ENCODE measurements at regions not wholly inside any gene's neighbourhood (a gene's known extent, or its start where the extent isn't known, plus 50 kb on each side); places are given as distances from the start of the nearest gene placed in this dataset.

DNA sequence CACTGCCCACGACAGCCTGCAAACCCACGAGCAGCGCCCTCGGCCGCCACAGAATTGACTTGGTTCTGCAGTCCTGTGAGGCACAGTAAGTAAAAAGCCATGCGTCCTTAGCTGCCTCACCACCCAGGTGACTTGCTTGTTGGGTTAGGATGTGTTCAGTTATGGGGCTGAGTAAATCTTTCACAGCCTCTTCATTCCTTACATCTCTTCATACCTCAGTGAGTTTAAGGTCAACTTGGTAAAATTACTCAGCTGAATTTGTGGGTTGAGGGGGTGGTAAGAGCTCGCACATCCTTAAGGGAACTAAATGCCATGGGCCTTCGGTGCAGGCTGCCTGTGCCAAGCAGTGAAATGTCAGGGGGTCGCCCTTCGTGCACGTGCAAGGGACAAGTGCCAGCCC is 165.2 kb upstream of the ALKAL2 start:
- no peak for DNase-seq (ENCODE audit: low read depth in 4 of 4, low spot score in 1 of 4)

DNA sequence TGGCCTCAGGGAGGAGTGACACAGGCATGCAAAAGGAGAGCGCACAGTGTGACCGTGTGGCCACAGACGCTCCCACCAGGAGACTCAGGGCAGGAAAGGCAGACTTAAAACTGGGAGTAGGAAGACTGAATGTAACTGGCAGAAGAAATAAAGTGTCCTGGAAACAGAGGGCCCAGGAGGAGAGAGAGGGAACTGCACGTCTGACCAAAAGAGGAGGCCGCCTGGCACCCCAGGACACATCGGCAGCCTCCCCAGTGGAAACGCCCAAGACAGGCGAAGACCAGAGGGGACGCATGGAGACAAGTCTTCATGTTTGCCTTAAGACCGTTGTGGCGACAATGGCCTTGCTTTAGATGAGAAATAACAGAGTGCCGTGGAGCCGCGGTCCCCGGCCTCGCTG is 163.6 kb upstream of the ALKAL2 start:
- DNase-seq (ENCODE audit: low read depth in 4 of 4, low spot score in 1 of 4) = no peak

DNA sequence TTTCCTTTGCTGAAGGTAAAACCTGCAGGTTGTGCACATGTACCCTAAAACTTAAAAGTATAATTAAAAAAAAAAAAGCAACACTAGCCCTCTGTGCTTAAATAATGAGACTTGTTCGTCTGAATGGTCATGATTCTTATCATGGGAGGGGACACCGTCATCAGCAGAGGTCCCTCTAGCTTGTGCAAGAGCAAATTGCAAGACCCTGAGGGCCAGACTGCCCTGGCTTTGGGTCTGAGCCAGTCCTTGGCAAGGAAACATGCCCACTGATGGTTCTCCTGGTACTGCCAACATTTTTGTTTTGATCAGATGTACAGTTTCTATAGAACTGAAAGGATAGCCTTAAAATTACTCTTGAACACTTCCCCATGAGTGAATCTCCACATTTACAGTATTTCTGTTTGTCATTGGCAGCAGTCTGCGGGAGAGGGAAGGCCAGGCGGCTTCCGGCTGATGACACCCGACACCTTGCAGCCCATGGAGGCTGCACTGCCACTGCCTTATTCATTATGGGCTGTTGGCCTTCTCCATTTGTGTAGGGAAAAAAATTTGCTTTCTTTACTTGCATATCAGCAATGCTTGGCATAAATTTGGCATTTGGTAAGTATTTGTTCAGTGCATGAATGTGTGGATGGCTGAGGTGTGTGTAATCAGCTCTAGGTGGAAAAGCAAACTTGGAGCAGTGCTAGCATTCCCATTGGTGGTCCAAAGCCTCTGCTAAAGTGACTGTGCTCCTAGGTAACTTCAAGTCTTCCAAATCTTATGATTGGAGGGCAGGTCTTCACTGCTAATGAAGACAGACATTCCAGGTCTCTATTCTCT is 161.6 kb upstream of the ALKAL2 start:
- no peak for DNase-seq (ENCODE audit: low read depth in 4 of 4, low spot score in 1 of 4)

DNA sequence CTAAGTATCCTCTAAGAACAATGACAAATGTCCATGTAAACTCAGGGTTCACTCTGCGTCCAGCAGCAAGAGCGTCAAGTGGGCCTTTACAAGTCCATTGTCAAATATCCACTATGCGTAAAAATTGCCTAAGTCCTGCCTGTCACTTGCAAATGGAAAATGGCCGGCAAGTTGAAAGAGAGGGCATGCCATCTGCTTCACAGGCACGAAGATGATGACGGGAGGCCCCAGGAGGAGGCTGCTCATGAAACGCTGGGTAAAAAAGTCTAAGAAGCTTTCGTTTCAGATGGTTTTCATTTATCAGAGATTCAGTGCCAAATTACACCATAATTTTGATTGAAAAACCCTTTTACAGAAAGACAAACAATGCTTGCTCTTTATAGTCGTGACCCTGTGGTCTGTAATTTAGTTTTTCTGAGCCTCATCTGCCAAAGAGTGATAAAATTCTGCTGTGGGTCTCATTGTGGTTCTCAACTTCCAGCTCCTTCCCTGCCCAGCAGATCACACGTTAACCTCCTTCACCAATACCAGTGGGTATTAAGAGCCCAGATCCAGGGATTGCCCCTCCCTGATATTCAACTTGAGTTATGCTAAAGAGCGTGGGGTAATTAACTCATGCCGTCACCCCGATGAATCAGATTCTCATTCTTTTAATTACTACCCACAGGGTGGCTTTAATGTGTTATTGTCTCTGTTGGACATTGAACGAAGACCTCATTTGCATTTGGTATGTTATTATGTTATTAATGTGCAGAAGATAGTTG is 160.2 kb upstream of the ALKAL2 start:
- DNase-seq (ENCODE audit: low read depth in 4 of 4, low spot score in 1 of 4) = no peak

DNA sequence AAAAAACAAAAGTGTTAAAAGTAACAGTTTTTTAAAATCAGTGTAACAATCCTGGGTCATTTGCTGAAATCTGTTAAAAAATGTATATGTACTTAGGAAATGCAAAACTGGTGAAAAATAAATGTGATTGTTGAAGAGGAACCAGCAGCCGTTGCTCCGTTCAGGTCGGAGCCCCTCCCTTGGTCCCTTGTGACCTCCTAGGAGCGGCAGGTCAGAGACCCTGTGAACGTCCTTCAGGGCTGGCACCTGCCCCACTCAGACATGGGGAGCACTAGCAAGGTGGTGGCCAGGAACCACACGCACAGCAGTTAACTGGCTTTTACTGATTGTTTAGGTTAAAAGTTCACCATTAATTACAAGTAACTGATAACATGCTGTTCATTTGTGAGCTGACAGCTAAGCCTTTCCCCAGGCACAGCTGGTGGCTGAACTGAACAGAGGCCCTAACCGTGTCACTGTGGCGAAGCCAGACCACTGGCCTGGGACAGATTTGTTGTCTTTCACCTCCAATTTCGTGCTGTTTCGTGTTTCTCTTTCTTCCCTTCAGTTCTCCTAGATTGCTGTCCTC is 159.2 kb upstream of the ALKAL2 start:
- no peak for DNase-seq (ENCODE audit: low read depth in 4 of 4, low spot score in 1 of 4)

DNA sequence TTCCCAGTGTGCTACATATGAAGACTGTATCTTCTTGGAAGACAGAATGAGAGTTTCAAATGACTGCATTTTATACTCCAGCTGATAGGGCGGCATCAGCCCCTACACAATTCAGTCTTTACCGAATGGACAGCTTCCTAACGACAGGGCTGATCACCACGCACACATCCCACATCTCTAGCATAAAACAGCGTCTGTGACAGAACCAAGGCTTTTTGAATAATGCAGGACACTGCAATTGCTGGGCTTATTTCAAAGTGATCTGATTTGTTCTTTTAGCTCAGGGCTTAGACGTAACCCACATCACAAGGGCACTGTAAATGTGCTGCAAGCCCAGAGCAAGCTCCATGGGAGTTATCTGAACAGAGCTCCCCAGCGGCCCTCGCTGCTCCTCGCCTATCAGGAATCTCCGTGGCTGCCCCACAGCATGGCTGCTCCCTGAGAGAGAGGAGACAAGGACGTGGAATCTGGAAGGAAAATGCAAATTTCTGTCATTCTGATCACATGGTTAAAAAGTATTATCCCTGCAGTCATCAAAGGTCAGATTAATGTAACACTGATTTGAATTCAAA is 158.5 kb upstream of the ALKAL2 start:
- DNase-seq (ENCODE audit: low read depth in 4 of 4, low spot score in 1 of 4) = no peak

DNA sequence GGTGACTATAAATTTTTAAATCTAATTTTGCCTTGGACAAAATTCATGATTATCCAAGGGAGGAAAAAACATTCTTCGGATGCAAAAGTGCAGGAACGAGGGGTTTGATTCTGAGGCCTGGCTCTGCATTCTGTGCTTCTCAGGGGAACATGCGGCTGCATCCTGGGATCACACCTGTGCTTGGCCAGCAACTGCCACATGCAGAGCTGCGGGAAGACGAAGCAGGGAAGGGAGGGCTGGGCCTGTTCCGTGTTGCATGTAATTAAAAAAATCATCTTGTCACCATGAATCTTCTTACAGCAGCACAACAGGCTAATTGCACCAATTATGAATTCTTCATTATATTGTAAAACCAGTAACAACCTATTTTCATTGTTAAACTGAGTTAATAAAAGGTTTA is 158.0 kb upstream of the ALKAL2 start:
- DNase-seq (ENCODE audit: low read depth in 4 of 4, low spot score in 1 of 4) = no peak

DNA sequence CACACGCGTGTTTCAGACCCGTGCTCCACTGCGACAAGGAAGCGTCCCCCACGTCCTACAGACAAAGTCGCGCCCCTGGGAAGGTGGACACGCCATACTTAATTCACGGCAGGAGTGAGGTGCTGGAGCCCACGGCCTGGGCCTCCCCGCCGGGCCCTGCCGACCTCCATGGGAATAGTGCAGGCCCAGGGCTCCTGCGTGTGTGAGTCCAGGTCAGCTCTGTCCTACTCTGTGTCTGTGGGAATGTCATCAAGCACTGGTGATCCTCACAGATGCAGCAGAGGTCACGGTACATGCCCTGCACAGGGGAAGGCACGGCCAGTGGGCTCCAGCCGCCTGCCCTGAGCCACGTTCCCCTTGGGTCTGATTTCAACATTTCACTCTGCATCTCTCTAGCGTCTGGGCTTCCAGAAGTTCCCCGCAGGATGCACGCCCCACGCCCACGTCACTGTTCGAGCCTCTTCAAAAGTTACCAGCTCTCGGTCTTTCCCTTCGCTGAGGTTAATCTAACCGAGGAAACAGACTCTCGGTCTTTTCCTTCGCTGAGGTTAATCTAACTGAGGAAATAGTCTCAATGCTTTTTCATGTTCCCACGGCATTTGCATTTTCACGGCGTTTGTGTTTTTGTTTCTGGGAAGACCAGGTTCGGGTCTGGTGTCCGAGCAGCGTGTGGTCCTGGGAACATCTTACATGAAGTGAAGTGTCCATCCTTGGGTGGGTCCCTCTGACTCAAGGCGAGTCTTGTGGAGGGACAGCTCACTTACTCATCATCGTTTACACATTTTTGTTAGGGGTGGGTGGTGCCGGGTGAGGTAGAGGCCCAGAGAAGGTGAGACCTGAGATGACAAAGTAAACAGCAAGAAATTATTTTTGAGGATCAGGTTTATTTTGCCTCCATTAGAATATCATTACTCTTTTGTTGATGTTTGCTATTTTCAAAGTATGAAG is 157.3 kb upstream of the ALKAL2 start:
- no peak for DNase-seq (ENCODE audit: low read depth in 4 of 4, low spot score in 1 of 4)

DNA sequence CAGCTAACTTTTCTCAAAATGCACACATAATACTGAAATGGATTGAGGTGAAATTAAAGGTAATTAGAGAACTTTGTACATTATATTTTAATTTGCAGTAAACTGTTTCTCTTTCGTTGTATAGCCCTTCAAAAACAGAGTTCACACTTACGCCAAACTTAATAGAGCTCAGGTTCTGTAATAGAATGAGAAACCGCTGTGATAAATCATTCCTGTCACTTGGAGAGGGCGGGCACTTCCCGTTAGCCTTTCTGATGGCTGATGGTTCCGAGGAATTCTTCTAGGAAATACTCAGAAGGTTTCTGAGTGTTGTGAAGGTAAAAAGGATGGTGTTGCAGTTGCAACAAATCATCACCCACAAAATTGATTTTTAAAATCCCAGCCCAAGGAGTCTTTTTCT is 155.8 kb upstream of the ALKAL2 start:
- no peak for DNase-seq (ENCODE audit: low read depth in 4 of 4, low spot score in 1 of 4)

DNA sequence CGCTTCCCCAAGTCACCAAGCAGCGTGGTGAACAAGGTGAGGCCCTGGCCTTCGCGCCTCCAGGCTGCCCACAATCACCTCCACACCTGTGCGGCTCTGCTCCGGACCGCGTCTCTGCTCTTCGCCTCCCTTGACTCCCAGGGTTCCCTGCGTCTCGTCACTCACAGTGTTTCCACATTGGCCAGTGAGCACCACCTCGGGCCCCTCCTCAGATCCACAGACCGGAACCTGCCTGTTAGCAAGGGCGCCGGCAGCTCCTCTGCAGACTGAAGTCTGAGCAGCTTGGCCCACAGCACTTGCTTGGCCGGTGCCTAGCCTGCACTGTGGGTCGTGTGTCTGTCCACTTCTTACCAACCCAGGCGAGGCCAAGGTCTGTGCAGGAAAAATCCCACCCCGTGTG is 155.3 kb upstream of the ALKAL2 start:
- no peak for DNase-seq (ENCODE audit: low read depth in 4 of 4, low spot score in 1 of 4)

DNA sequence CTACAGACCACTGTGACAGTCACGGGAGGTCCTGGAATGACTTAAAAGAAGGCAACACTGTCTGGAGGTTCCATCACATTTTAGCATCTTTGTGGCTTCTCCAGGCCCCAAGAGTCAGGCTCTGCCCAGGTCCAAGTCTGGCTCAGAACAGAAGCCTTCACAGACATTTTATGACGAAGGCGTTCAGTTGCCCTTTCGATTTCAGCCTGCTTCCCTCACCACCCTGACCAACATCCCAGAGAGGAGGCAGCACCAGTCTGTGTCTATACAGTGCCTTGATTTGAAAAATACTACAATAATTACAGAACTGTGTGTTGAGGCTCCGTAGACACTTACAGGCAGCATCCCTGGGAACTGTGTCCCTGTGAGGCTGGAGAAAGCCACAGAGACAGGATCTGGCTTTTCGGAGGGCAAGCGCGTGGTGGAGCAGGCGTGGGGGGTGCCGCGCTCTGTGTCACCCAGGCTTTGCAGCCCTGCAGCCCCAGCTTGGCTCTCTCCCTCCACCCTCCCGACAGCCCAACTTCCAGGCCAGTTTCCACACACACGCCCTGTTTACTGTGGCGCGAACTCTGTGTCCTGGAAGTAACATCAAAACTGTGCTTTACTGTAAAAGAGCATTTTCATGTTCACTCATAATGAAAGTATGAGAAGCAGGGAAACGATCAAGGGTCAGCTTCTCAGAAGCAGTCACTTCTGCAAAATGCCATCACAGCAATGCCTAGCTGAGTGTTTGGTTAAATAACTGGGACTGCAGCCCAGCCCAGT is 153.5 kb upstream of the ALKAL2 start:
- no peak for DNase-seq (ENCODE audit: low read depth in 4 of 4, low spot score in 1 of 4)

DNA sequence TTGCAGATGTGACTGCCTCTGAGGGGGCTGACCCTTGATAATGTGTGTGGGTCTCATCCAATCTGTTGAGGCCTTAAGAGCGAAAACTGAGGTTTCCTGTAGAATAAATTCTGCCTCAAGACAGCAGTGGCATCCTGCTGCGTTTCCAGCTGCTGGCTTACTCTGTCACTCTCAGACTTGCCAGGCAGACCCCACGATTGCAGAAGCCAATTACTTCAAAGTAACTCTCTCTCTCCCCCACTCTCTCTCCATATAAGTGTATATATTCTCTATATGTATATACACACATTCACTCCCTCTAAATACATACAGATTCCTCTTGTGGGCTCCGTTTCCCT is 152.5 kb upstream of the ALKAL2 start:
- no peak for DNase-seq (ENCODE audit: low read depth in 4 of 4, low spot score in 1 of 4)

DNA sequence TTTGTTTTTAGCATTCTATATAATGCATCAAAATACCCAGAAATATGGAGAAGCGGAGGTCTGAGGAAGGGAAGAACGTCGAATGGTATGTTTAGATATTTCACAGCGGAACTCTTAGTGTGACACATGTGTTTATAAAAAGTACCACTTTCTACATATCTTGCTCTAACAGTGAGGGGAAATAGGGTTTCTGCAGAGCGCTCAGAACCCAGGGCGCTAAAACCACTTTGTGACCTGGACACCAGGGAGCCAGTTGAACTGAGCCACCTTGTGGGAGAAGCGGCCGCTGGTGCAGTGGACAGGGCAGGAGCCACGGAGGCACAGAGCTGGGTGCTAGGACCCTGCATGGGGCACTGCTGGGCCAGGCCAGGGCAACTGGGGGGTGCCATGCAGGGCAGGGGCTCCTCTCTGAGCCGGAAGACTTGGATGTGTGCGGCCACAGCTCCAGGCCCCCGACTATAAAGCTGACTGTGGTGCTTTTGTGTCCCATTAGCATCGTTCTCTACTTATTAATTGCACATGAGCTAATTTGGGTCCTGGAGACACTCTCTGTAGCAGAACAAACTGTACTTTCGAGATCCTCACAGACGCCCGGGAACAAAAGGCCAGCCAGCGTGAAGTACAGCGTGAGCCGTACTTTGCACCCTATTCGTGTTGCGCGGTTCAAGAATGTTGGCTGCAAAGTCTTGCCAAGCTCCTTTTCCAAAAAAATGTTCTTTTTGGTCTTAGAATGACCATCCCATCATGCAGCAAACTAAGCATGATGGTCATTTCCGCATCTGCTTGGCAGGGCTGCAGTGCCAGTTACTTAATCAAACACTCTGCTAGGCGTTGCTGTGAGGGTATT is 151.9 kb upstream of the ALKAL2 start:
- no peak for DNase-seq (ENCODE audit: low read depth in 4 of 4, low spot score in 1 of 4)

DNA sequence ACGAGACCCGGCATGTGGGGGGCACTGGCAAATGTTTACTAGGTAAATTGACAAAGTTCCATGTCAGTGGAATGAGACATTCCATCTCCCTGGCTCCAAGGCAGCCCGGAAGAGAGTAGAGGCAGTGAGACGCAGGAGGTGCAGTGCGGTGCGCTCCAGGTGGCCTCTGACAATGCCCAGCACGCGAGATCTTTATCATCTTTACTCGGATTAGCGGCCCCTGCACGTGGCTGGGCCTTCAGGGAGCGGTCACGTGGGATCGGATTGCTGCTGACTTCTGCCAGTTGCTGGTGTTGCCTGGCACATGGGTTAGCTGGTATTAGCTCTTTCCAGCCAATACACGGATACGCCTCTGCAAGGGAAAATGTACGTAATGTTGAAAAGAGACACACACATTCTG is 151.2 kb upstream of the ALKAL2 start:
- DNase-seq (ENCODE audit: low read depth in 4 of 4, low spot score in 1 of 4) = no peak

DNA sequence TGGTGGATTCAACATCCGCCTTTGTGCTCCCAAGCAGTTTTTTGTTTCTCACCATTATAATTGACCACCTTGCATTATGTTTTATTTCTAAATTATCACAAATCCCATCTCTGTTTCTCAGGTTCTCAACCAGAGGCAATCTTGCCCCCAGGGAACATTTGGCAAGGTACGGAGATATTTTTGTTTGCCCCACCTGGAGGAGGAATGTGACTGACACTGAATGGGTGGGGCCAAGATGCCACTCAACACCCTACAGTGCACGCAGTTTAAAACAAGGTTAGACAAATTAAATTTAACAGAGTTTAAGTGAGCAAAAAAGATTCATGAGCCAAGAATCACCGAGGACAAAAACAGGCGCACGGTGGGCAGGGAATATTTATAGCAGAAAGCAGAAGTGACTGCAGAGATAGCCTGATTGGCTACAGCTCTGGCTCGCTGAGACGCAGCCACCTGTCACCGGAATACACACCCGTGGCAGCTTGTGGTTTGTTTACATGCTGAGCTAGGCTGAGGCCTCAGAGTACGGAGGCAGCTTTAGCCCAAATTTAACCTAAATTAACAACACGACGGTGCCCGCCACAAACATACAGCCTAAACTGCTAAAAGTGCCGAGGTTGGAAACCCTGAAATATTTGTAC is 150.0 kb upstream of the ALKAL2 start:
- DNase-seq (ENCODE audit: low read depth in 4 of 4, low spot score in 1 of 4) = peak in 1 of 4 experiments; percentile 14

DNA sequence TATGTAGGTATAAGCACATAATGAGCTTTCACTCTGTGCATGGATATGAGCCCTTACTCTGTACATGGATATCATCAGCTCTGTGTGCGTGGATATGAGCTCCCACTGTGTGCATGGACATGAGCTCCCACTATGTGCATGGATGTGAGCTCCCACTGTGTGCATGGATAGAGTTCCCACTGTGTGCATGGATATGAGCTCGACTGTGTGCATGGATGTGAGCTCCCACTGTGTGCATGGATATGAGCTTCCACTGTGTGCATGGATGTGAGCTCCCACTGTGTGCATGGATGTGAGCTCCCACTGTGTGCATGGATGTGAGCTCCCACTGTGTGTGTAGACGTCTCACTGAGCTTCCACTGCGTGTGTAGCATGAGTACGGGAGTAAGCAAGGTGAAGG is 149.3 kb upstream of the ALKAL2 start:
- DNase-seq (ENCODE audit: low read depth in 4 of 4, low spot score in 1 of 4) = no peak

DNA sequence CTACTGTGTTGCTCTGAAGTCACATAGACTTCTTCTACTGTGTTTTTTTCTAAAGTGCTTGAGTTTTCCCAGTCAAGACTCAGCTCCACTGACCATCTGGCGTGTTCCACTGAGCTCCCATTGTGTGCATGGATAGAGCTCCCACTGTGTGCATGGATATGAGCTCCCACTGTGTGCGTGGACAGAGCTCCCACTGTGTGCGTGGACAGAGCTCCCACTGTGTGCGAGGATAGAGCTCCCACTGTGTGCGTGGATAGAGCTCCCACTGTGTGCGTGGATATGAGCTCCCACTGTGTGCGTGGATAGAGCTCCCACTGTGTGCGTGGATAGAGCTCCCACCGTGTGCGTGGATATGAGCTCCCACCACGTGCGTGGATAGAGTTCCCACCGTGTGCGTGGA is 148.3 kb upstream of the ALKAL2 start:
- DNase-seq (ENCODE audit: low read depth in 4 of 4, low spot score in 1 of 4) = no peak

DNA sequence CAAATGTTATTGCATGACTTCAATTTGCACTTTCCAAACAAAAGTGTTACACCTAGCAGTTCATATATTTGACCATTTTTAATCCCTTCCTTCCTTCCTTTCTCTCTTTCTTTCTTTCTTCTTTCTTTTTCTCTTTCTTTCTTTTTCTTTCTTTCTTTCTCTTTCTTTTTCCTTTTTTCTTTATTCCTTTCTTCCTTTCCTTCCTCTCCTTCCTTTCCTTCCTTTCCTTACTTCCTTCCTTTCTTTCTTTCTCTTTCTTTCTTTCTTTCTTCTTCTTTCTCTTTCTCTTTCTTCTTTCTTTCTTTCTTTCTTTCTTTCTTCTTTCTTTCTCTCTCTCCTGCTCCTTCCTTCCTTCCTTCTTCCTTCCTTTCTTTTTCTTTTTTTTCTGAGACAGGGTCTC is 146.7 kb upstream of the ALKAL2 start:
- DNase-seq (ENCODE audit: low read depth in 4 of 4, low spot score in 1 of 4) = no peak

DNA sequence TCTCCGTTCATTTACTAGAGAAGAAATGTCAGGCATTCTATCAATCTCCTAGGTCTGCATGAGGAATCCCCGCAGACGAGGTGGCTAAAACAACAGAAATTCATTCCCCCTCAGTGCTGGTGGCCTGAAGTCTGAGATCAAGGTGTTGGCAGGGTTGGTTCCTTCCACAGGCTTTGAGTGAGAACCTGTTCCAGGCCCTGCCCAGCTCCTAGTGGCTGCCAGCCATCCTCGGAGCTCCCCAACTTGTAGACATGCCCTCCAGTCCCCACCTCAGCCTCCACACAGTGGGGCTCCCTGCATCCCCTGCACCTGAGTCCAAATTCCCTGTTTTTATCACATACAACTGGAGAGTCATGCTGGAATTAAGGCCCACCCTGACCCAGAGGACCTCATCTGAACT is 145.3 kb upstream of the ALKAL2 start:
- DNase-seq (ENCODE audit: low read depth in 4 of 4, low spot score in 1 of 4) = no peak
